Left ventricle myocardium inferior (tissue), 1 donor: ENCODE measurements at regions not wholly inside any gene's neighbourhood (a gene's known extent, or its start where the extent isn't known, plus 50 kb on each side); places are given as distances from the start of the nearest gene placed in this dataset.

Experiments used
- DNase-seq: peaks from one replicate; pipeline ENCODE4 v3.0.0-alpha.2; 2020
- H3K27ac ChIP-seq: fragments of 200-600 bp; replicated peaks from 2 replicates; pipeline ENCODE4 v1.8.0; 2021
- H3K27me3 ChIP-seq: fragments of 200-600 bp; 2 replicates; pipeline ENCODE4 v1.8.0; 2021; ENCODE audit warnings: low read depth
- H3K36me3 ChIP-seq: fragments of 200-600 bp; 2 replicates; pipeline ENCODE4 v1.8.0; 2021
- H3K4me1 ChIP-seq: fragments of 200-600 bp; 2 replicates; pipeline ENCODE4 v1.8.0; 2021
- H3K4me3 ChIP-seq: fragments of 200-600 bp; 2 replicates; pipeline ENCODE4 v1.8.0; 2021; ENCODE audit warnings: mild to moderate bottlenecking, moderate library complexity
- H3K9me3 ChIP-seq: fragments of 200-600 bp; replicated peaks from 2 replicates; pipeline ENCODE4 v1.8.0; 2021
- CTCF ChIP-seq: fragments of 200-600 bp; IDR thresholded peaks from 2 replicates; pipeline ENCODE4 v1.8.0; 2021; ENCODE audit warnings: antibody characterized with exemption, mild to moderate bottlenecking, borderline replicate concordance
- intact Hi-C: fragments of 100-400 bp; cut with micrococcal nuclease; formaldehyde crosslinking; loops from one replicate; pipeline ENCODE4 v1.11.0; 2022
- donor health status: DM: no; HTN: yes; CAD: no; lungs with severe emphysema.

GRCh38 chr5:166185185-166185584, 2106.3 kb upstream of the WWC1 start:
- DNase-seq: no peak
- intact Hi-C loops: no loop called here
- Histone ChIP-seq H3K4me3 (no peak overlapping the region), H3K36me3 (no peaks in the 10 kb centered on the region), H3K27me3 (no peaks in the 10 kb centered on the region), H3K4me1 (no peaks in the 10 kb centered on the region), H3K9me3 (no peaks in the 10 kb centered on the region), H3K27ac (no peak overlapping the region)
- no peak for TF ChIP-seq CTCF

DNA sequence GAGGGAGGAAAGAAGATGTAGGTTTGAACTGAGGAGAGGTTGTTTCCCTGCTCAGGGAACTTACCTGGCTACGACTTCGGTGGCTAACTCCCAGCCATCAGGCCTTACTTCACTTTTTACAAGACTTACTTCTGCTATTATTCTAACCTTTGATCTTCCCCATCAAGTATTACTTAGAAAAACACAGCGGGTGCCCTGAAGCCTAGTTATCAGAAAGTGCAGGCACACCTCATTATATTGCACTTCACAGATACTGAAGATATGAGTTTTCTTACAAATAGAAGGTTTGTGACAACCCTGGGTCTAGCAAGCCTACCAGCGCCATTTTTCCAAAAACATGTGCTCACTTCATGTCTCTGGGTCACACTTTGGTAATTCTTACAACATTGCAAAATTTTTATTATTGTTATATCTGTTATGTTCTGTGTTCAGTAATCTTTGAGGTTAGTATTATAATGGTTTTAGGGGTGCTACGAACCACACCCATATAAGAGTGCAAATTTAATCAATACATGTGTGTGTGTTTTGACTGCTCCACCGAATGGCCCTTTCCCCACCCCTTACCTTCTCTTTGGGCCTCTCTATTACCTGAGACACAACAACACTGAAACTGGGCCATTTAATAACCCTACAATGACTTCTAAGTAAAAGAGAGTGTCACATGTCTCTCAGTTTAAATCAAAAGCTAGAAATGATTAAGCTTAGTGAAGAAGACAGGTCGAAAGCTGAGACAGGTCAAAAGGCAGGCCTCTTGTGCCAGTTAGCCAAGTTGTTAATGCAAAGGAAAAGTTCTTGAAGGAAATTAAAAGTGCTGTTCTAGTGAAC, 2102.7 kb upstream of the WWC1 start:
- intact Hi-C loops: no loop called here
- Histone ChIP-seq H3K4me3 (no peak overlapping the region), H3K9me3 (peaks cover 3% of the 10 kb centered on the region), H3K36me3 (no peaks in the 10 kb centered on the region), H3K27ac (no peak overlapping the region), H3K4me1 (no peaks in the 10 kb centered on the region), H3K27me3 (no peaks in the 10 kb centered on the region)
- no peak for DNase-seq
- no peak for TF ChIP-seq CTCF

GRCh38 chr5:166192696-166193095, 2098.7 kb upstream of the WWC1 start:
- Histone ChIP-seq H3K4me1 (no peaks in the 10 kb centered on the region), H3K9me3 (peaks cover 11% of the 10 kb centered on the region), H3K27me3 (no peaks in the 10 kb centered on the region), H3K36me3 (no peaks in the 10 kb centered on the region), H3K27ac (no peak overlapping the region), H3K4me3 (no peak overlapping the region)
- no peak for DNase-seq
- intact Hi-C loops: no loop called here
- no peak for TF ChIP-seq CTCF

- no peaks in the 10 kb centered on the region for H3K4me1 ChIP-seq
- H3K4me3 ChIP-seq: no peak overlapping the region
- no peak overlapping the region for H3K27ac ChIP-seq
- no peak for DNase-seq
- H3K9me3 ChIP-seq: peaks cover 9% of the 10 kb centered on the region
- intact Hi-C loops: no loop called here
- H3K36me3 ChIP-seq: no peaks in the 10 kb centered on the region
- H3K27me3 ChIP-seq: no peaks in the 10 kb centered on the region
- no peak for TF ChIP-seq CTCF
Measured at GRCh38 chr5:166195981-166196380, 2095.5 kb upstream of the WWC1 start.

DNA sequence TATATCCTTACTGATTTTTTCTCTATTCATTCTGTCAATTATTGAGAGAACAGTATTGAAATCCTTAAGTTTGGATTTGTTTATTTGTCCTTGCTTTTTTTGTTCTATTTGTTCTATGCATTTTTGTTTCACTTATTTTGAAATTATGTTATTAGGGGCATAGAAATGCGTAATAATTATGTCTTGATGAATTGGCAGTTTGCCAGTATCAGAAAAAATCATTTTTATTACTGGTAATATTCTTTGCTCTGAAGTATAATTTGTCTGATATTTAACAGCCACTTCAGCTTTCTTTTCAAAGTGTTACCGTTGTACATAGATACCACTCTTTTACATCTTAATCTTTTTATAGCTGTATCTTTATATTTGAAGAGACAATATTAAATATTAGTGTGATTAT, 2090.9 kb upstream of the WWC1 start:
- H3K4me1 ChIP-seq: no peaks in the 10 kb centered on the region
- no peaks in the 10 kb centered on the region for H3K27me3 ChIP-seq
- H3K36me3 ChIP-seq: no peaks in the 10 kb centered on the region
- intact Hi-C loops: no loop called here
- TF ChIP-seq CTCF: no peak
- H3K4me3 ChIP-seq: no peak overlapping the region
- H3K9me3 ChIP-seq: peaks cover 4% of the 10 kb centered on the region
- no peak overlapping the region for H3K27ac ChIP-seq
- no peak for DNase-seq
